ENCODE measurements at regions not wholly inside any gene's neighbourhood (a gene's known extent, or its start where the extent isn't known, plus 50 kb on each side); places are given as distances from the start of the nearest gene placed in this dataset.

DNA sequence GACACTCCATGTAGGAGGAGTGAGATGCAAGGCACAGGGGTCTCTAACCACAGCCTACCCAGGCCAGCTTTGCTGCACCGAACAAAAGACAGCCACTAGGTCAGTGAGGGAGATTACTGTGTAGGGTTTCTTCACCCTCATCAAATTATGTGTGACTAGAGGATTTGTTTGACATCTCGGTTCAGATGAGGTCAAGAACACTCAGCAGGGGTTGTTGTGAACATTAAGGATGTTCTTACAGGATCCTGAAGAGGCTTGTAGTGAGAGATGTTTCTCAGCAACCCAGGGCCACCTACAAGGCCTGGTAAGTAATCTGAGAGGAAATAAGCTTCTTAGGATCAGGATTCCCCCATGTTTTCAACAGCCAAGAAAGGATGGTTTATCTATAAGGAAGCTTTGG lies 202.1 kb downstream of the NXPE2 start:
- TF ChIP-seq CTCF (IDR thresholded peaks at IDR 0.05) = no peak
- no peak for TF ChIP-seq POLR2A (IDR thresholded peaks at IDR 0.05)

Data from testis (tissue), 2 donors.